ENCODE measurements at regions not wholly inside any gene's neighbourhood (a gene's known extent, or its start where the extent isn't known, plus 50 kb on each side); places are given as distances from the start of the nearest gene placed in this dataset.
A peak's percentile ranks its signal among the peaks of the same experiment; 100 is the strongest.

- DNase-seq = no peak
Observed at GRCh38 chr11:19394525-19395016, 153.8 kb upstream of the E2F8 start.

GRCh38 chr11:19393941-19394340 is 153.2 kb upstream of the E2F8 start:
- DNase-seq = no peak

DNA sequence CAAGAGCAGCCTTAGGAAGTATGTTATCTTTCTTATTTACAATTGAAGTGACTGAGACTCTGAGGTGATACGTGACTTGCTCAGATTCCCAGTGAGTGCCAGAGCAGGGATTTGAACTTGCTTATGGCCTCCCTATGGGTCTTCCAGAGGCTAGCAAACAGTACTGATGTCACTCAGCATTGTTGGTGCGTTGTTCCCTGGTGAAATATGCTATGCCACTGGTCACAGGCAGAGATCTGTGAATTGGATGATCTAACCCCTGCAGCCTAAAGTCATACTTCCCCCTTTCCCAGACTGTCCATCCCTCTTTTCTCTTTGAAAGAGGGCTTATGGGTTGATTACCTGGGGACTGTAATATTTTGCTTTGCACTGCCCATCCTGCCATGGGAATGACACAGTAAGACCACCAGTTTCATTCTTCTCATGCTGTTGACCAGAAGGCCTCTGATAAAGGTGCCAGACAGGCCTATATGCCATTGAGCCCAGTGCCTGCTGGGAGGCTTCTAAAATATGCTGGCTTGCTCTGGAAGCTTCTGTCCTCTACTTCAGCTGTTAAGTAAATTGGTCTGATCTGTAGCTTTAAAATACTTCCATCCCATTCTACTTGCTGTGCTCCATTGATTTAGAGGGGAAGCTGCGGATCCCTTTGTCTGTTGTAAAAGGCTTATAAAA is 152.2 kb upstream of the E2F8 start:
- DNase-seq = no peak

GRCh38 chr11:19392321-19392720 is 151.6 kb upstream of the E2F8 start:
- no peak for DNase-seq

DNA sequence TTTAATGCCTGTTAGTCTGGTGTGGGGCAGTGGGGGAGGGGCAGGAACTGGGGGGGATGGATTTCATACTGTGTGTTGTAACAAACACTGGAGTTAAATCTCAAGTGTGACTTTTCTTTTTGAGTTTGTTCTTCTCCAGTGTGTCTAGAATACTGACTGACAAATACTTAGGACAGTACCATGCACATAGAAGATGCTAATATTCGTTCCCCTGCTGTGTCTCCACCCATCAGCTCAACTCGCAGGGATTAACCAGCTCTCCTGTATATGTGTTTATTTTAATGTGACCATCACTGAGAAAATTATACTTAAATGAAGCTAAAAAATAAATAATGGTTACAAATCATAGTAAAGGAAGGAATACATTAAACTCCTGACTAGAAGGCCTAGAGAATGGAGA is 150.9 kb upstream of the E2F8 start:
- no peak for DNase-seq

DNA sequence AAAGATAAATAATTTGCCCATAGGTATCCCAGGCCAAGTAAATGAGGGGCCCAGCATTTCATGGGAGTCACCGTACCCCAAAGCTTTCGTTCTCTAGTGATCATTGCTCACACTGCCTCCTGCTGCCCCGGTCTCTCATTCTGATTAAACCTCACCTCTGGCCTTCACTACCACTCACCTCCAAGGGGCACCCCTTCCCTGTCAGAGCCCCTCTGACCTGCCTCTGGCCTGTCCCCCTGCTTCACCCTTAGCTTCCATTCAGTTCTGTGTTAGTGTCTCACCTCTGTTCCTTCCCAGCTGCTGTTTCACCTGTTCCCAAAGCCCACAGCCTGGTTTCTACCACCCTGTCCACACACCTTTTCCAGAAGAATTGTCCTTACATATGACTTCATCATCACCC is 150.3 kb upstream of the E2F8 start:
- no peak for DNase-seq

DNA sequence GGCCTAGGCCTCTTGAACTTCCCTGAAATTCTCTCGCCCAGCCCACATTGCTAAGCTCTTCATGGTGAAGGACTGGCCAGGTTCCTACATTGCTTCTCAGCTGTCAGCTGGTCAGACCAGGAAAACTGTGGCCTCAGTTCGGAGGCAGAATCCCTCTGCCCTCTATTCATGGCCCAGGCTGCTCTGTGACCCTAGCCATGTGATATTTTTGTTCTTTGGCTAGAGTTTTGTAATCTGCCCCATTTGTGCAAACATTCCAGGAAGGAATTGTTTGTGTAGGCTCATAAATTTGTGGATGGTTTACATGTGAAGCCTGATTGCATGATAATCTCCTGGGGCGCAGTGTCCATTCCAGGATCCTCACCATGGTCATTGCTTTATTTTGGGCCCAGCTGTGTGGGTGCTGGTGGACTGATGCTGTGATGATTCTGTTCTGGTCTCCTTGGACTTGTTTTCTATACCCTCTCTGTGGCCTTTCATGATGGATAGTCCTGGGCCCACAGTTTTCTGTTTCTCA is 149.1 kb upstream of the E2F8 start:
- no peak for DNase-seq

- DNase-seq = no peak
Observed at GRCh38 chr11:19382131-19382611, 141.4 kb upstream of the E2F8 start.

- DNase-seq = no peak
Observed at GRCh38 chr11:19380375-19380774, 139.6 kb upstream of the E2F8 start.

GRCh38 chr11:19379465-19379864 is 138.7 kb upstream of the E2F8 start:
- no peak for DNase-seq

DNA sequence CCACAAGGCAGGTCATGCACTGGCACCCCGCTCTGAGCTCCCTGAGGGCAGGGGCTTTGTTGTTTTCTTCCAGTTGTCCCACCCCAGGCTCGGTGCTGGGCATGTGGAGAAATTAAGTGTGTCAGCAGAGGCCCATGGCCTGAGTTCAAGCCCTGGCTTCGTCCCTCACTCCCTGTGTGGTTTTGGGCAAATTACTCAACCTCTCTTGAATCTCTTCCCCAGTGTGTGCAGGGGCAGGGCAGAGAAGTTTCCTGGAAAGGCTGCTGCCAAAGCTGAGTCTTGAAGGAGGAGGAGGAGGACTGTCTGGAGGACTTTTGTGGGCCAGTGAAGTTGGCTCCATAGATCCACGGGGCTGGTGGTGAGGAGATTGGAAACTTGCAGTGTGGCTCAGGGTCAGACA is 138.1 kb upstream of the E2F8 start:
- no peak for DNase-seq

- no peak for DNase-seq
Observed at GRCh38 chr11:19377881-19378280, 137.1 kb upstream of the E2F8 start.

- no peak for DNase-seq
Observed at GRCh38 chr11:19375440-19375839, 134.7 kb upstream of the E2F8 start.

GRCh38 chr11:19374151-19374569 is 133.4 kb upstream of the E2F8 start:
- DNase-seq = peak in 1 of 2 experiments; percentile 17

- DNase-seq = no peak
Observed at GRCh38 chr11:19372381-19372780, 131.6 kb upstream of the E2F8 start.

GRCh38 chr11:19370100-19370861 is 129.5 kb upstream of the E2F8 start:
- DNase-seq = peak; percentile 37 to 71

DNA sequence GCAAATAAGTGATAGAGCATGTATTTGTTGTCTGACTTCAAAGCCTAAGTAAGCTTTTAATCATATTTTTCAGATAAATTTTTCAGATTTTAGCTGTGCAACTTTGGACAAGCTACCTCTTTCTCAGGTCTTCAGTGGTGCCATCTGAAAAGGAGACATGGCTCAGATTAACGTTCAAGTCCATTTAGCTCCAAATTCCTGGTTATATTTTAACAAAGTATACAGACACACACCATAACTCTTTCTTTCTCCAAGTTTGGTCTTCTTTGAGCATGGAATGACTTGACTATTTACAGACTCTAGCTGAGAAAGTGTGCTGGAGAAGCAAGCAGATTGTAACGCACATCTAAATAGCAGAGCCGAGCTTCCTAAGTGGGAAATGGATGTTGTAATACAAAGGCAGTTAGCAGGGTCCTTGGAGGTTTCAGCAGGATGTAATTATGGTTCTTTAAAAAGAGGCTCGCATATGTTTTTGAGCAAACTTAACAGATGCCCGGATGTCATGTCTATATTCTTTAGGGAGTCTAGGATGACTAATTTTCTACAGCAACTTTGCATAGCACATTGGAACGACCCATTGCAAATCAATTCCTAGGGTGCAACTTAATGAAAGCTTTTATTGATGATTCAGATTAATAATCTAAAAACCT is 128.1 kb upstream of the E2F8 start:
- DNase-seq = no peak

DNA sequence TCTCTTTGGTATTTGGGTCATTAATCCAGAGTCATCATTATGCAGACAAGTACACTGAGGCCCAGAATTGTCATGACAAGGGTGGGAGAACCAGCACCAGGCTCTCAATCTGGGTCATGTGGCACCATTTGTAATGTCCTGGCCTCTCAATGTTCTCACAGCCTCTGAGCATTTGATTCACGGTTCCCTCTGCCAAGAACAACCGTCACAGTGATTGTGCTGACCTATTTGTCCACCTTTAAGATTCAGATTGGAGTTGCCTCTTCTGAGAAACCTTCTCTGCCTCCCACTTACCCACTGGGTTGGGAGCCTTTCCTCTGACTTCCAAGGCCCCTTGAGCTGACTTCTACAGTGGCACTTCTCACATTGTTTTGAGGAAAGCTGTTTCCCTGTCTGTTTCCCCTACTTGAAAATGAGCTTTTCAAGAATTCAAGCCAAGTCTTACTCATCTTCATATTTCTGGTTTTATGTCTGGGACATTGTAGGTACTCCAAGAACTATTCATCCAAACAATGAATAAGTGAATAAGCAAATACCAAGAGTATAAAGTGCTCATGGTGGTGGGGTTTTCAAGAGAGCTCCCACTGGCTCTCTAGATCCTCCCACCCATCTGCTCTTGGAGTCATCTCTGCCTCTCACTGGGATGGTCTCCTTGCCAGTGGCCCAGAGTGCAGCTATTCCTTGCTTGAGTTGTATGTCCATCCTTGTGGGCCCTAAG is 126.4 kb upstream of the E2F8 start:
- peak in 1 of 2 experiments; percentile 28 for DNase-seq

- DNase-seq = no peak
Observed at GRCh38 chr11:19365743-19366410, 125.1 kb upstream of the E2F8 start.

GRCh38 chr11:19359221-19360000 is 118.7 kb upstream of the E2F8 start:
- DNase-seq = no peak

DNA sequence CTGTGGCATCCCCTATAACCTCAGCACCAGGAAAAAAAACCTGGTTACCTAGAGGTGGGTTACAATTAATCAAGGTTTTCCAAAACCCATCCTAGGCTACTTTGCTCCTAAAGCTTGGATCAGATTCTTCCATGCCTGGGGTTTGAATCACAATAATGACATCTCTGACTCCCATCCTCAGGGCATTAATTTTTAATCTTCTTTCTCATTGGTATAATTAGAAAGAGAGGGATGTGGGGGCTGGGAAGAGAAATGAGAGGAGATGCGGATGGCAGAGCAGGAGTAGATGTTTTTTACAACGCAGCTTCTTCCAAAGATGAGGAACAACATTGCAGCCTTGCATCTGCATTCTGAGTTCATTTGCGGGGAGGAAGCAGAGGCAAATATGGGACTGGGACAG is 117.2 kb upstream of the E2F8 start:
- no peak for DNase-seq

Measured in NCI-H446 (cell line).